ENCODE measurements at regions not wholly inside any gene's neighbourhood (a gene's known extent, or its start where the extent isn't known, plus 50 kb on each side); places are given as distances from the start of the nearest gene placed in this dataset.
"Not testable (repeated sequence)": the region's sequence is repeated elsewhere in the genome, so short reads cannot be mapped to it uniquely, and the experiment has no call there.

DNA sequence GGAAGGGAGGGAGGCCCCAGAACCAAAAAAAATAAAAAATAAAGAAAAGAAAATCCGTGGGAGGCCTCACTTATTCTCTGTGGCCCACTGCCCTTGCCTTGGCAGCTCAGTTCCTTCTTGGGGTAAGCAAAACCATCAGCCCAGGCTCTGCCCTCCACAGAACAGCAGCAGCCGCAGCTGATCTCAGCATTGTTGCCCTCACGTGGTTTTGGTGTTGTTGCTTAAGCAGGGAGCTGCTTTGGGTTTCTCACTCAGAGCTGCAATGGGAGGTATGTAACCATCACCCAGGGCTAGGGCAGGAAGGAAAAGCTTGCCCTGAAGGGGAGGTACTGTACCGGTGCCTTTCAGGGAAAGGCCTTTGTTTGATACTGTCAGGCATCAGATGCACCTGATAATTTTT lies 374.7 kb upstream of the WWC1 start:
- in situ Hi-C loops (cut with MboI; ENCODE audit: low sequenced_read_pairs): no loop called here

DNA sequence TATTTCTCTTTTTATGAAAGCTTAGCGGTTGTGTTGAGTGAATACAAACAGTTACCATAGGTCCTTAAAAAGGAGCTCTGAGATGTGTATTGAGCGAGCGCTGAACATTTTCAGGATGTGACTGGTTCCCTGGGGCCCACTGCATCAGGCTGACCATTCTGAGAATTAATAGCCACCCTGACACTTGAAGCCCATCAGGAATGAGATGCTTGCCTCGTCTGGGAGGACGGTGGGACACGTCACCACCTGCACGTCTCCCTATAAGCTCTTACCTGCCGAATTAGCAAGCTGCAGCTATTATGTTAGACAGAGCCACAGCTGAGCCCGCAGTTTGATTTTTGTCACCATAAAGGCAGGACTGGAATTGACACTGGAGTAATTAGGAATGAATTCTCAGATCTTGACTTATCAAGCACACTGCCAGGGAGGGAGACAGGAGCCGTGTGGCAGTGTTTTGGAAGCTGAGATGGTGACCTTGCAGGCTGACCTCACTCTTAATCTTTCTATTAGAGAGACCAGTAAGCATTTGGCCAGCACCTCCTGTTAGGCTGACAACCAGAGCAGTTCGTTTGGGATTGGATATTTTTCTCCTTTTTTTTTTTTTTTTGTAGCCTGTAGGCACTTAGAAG lies 373.1 kb upstream of the WWC1 start:
- in situ Hi-C loops (cut with MboI; ENCODE audit: low sequenced_read_pairs): no loop called here

DNA sequence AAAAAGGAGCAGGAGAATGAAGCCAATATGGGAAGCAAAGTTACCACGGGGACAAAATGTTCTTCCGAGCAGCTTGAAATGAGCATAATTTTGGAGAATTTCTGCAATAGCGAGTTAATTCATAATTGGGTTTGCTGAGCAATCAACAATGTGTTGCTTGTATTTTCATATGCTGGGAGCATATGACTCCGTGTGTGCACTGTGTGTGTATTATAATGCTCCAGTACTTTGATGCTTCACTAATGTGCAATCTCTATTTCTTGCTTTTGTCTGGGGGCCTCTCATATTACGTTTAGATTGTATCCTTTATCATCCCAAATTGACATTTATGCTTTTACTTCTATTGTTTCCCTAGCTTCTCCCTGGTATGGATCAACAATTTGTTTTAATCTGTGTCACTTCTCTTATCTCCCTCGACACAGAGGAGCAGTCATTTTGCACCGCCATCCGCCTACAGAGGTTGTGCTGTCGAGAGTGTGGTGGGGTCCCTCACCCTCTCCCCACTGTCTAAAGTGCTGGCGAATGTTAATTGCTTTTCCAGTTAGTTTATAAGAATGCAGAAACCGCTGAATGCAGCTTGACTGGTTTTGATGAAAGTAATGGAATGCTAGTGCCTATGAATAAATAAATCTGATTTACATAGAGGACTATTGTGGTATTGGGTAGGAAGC lies 372.5 kb upstream of the WWC1 start:
- in situ Hi-C loops (cut with MboI; ENCODE audit: low sequenced_read_pairs): no loop called here

DNA sequence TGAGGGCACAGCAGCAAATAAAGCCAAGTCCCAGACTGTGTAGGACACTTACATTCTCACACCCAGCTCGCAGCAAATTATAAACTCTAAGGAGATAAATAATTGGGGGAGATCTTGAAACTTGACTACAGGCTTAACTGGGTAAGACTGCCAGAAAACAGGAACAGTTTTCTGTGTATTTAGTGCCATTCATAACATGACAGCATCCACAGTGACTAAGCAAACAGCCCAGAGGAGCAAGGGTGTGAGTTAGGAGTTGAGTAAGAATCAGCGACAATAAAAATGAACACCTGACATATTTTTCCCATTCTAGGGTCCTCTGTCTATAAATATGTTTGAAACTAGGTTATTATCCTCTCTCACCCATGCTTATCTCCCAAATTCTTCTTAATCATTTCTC lies 370.9 kb upstream of the WWC1 start:
- in situ Hi-C loops (cut with MboI; ENCODE audit: low sequenced_read_pairs): no loop called here

DNA sequence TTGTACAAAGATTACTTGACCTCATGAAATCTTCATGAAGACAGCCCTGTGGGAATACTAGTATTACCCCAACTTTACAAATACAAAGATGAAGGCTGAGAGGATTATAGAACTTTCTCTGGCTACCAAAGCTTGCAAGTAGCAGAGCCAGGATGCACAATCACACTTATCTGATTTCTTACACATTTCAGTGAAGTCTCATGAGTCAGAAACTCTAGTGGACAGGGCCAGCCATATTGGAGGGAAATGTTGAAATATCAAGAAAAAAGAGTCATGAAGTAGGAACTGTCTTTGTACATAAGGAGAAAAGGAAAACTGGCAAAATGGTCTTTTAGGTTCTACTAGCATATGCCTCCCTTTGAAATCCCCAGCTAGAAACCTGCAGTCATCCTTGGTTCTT lies 369.6 kb upstream of the WWC1 start:
- in situ Hi-C loops (cut with MboI; ENCODE audit: low sequenced_read_pairs): no loop called here

DNA sequence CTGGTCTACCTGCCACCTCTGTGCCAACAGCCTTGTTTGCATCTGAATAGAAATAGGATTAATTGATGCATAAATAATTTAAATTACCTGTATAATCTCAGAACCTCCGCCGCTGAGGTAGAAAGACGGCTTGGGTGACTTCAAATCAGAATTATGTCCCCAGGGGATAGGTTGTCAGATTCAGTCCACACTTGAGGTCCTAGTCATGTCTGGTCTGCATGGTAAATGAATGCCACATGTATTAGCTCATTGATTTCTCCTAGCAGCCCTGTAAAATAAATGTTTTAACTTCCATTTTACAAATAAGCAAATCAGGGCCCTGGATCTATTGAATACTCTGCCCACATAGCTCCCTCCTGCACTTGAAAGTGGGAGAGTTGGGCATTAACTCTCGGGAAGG lies 368.0 kb upstream of the WWC1 start:
- in situ Hi-C loops (cut with MboI; ENCODE audit: low sequenced_read_pairs): no loop called here

DNA sequence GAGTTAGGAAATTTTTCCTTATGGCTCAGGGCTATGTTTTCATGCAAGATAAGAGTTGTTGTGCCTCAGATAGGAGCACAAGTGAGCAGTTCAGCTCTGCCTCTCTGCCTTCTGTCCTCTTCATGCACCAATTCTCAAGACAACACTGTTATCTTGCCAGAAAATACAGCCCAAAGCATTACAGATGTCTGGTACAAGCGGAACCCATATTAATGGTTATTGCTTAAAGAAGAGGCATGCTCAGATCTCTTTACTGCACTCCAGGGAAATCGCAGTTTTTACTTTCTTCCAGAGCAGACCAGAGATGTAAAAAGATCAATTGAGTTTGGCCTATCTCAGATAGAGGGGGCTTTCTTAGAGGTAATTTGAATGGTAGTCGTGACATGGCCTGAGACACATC lies 361.6 kb upstream of the WWC1 start:
- in situ Hi-C loops (cut with MboI; ENCODE audit: low sequenced_read_pairs): no loop called here

DNA sequence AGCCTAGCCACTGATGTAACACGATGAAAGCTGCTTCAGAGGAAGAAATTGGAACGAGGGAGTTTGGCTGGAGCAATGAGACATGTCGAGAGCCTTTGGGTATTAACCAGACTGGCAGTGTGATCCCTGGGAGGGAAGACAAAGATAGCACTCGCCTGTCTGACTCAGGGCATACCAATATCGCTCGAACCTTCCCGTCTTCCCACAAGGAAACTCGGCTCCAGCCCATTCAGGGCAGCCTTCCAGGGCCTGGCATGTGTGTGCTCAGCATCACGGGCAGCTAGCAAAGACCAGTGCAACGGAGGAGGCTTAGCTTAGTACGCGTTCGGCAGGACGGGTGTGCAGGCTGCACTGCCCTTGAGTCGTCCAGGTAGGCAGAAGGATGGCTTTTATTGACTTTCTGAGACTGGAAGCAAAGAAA lies 356.9 kb upstream of the WWC1 start:
- in situ Hi-C loops (cut with MboI; ENCODE audit: low sequenced_read_pairs): no loop called here

DNA sequence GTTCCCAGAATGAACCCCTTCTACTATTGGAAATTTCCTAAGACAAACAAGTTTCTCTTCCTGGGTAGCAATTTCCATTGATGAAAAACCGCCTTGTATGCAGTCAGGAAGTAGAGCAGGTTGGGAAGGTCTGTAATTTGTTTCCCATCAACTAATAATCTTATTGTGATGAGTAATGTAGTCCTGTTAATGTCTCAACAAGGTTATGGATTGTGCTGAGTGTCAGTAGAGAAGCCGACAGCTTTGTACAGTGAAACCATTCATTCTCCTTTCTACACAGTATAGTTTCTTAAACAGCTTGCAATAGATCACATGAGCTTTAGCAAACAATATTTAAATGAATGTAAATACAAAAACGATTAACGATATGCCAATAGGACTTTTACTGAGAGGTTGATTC lies 355.4 kb upstream of the WWC1 start:
- in situ Hi-C loops (cut with MboI; ENCODE audit: low sequenced_read_pairs): no loop called here

DNA sequence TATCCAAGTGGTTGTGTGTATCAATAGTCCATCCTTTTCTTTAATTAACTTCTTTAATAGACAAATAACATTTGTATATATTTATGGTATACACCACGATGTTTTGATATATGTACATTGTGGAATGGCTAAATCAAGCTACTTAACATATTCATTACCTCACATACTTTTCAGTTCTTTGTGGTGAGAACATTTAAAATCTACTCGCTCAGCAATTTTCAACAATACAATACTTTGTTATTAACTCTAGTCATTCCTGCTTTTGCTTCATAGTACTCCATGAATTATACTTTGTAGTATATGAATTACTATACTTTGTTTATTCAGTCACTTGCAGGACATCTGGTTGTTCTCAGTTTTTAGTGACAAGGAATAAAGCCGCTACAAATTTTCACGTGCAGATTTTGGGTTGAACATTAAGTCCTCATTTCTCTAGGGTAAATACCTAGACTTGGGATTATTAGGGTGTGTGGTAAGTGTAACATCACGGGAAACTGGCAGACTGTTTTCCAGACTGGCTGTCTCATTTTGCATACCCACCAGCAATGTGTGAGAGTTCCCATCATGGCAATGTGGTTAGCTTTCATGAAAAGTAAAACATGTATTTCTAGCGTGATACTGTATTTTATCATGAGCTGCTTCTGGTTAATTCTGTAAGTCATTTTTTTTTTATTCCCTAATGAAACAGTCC lies 354.4 kb upstream of the WWC1 start:
- in situ Hi-C loops (cut with MboI; ENCODE audit: low sequenced_read_pairs): no loop called here

DNA sequence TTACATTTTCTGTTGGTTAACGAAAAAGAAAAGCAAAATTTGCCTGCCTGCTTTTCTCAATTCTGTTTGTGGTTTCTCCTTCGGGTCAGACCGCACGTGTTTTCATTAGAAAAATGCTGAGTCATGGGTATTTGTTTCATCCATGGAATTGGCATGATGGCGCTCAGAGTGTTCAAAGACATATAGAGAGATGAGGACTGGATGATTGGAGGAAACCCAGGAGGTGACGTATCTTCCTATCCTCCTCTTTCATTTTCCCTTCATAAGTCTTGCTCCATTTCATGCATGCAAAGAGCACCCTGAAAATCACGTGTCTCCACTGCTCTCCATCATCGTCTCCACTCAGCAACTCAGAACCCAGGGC lies 353.8 kb upstream of the WWC1 start:
- in situ Hi-C loops (cut with MboI; ENCODE audit: low sequenced_read_pairs): no loop called here

DNA sequence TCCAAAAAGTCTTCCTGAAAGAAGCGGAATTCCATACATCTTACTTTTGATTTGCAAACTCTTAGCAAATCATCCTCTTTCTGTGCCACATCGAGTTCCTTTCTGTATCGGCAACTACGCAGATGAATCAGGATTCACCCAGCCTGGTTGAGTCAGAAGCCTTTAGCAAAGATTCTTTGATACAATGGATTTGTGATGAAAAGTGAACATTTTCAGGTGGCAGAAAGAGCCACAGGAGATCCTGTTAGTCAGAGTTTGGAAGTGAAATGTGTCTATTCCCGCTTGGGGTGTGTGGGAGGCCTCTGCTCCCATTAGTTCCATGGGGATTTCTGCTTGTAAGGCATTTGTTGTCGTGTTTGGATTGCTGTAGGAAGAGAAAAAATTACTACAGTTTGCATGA lies 351.8 kb upstream of the WWC1 start:
- in situ Hi-C loops (cut with MboI; ENCODE audit: low sequenced_read_pairs): no loop called here

DNA sequence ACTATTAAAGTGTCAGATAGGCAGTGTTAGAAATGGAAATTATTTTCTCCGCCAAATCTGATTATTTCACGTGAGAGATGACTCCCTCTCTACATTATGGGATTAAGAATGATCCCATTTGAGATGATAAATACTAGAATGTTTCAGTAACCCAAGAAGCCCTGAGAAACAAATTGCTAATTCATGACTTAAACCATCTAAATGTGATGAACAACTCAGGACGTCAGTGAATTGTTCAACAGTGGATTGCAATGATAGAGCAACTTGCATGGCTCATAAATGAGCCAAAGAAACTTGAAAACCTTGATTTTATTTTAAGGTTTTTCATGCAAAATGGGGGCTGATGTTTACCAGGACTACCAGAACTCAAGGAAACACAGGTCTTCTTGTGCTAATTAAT lies 350.5 kb upstream of the WWC1 start:
- in situ Hi-C loops (cut with MboI; ENCODE audit: low sequenced_read_pairs): no loop called here

DNA sequence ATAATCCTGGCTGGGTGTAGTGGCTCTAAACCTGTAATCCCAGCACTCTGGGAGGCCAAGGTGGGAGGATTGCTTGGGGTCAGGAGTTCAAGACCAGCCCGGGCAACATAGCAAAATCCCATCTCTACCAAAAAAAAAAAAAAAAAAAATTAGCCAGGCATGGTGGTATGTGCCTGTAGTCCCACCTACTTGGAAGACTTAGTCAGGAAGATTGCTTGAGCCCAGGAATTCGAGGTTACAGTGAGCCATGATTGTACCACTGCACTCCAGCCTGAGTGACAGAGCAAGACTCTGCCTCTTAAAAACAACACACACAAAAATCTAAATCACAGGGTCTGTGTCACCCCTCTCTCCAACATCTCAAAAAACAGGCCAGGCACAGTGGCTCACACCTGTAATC lies 349.9 kb upstream of the WWC1 start:
- in situ Hi-C loops (cut with MboI; ENCODE audit: low sequenced_read_pairs): not testable (repeated sequence)

DNA sequence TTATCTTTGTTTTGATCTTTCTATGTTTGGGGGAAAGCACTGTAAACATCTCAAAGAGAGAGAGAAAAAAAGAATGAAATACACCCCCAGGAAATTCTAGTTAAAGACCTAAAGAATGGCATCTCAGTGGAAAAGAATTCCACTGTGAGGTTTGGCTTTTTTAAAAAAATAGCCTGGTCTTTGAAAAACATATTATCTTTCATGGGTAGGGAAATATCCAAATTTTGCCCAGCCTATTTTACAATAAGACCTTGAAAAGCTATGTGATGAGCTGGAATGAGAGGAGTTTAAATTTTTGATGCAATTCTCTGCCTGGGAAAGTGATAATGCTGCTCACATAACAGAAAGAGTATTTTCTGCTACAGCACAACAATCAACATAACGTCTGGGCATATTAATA lies 348.1 kb upstream of the WWC1 start:
- in situ Hi-C loops (cut with MboI; ENCODE audit: low sequenced_read_pairs): no loop called here

DNA sequence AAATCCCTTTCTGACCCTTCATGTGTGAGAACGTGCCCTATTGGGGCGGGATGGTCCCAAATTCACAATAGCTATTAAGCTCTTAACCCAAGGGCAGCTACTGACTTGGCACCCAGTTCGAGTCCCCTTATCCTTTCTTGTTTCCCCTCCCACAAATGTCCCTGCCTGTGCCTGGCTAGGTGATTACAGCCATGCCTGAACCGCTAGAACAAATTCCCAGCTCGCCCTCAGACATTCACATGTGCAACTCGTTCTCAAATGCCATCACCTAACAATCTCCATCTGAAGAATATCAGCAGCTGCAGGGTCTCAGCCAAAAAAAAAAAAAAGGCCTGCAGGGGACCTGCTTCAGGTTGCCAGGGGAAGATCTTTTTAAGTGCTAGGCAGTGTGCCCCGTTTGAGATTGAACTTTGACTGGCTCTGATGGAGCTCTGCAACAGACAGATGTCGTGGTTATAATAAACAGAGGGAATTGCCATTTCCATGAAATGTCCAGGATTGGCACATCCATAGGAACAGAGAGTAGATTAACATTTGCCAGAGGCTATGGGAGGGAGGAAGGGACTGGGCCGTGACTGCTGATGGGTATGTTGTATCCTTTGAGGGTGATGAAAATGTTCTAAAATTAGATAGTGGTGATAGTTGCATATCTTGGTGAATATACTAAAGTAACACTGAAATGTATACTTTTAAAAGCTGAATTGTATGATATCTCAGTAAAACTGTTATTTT lies 347.2 kb upstream of the WWC1 start:
- in situ Hi-C loops (cut with MboI; ENCODE audit: low sequenced_read_pairs): no loop called here

DNA sequence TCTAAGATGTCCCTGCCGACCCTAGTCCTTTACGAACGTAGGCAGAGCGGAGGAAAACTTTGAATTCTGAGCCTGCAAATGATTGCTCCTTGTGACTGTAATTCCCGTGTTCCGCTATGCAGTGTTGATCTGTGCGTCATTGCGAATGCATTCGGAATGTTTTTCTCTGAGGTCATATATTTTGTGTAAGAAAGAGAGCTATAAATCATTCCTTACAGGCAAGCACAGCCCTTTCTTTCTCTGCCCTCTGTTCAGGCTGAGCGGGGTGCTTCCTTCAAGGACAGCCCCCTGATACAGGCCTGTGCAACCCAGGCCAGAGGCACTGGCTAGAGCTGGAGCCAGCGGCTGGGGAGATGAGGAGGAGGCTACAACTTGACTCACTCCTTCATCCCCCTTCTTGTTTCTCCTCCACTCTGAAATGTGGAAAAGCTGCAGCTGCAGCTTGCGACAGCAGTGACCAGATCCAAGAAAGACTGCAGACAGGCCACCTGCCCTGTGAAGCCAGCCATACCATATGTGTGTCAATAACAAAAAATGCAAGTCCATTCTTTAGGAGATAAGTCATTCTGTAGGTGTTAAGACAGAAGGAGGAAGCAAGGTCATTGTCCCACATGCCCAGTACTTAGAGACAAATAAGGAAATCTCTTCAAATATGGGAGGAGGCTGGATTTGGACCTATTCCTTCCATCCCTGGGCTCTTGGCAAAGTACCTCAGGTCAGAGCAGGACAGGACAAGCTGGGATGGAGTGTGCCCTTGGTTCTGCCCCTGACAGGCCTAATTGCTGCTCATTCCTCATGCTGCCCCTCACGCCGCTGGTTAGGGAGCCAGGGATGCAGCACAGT lies 345.7 kb upstream of the WWC1 start:
- in situ Hi-C loops (cut with MboI; ENCODE audit: low sequenced_read_pairs): no loop called here

DNA sequence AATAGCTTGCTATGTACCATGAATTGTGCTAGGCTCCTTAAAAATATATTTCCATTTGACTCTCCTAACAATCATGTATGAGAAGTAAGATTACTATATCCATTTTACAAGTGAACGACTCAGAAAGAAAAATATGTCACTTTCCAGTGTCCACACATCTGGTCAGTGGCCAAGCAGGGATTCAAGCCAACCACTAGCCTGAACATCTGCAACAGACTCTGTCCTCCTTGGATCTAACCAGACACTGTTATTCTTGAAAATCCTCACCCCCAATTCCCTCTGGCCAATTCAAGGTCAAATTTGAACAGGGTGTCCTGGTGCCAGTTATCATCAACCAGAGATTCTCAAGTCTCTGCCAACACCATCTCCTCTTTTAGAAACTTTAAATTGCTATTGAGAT lies 344.1 kb upstream of the WWC1 start:
- in situ Hi-C loops (cut with MboI; ENCODE audit: low sequenced_read_pairs): no loop called here

DNA sequence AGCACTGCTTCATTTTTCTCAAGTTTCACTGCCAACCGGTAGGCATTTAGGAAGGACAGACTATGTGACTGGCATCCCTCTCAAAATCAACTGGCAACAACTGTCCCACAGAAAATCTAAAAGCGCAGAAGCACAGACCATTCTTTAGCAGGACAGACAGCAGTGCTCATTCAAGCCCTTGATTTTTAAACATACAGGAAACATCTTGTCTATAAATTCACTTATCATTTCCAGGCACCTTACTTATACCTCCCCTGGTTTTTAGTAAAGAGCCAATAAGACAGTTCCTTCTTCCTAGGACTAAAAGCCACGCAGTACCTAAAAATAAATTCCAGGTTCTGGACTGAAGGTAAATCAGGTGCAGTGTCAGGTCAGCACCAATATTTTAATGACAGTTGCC lies 343.2 kb upstream of the WWC1 start:
- in situ Hi-C loops (cut with MboI; ENCODE audit: low sequenced_read_pairs): no loop called here

DNA sequence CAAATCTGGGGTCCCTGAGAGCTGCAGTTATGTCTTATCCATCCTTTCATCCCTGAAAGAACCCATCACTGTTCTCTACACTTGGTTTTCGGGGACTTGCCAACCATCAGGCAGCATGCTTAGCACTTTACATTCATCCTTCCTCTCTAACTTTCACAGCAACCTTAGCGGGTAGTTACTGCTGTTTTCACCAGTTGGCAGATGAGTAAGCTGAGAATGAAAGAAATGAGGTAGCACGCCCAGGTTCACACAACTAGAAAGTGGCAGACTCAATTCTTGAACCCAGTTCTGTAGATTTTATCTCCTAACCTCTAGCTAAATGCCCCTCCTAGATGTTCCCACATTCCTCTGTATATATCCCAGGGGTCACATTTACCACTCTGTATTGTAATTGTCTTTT lies 342.0 kb upstream of the WWC1 start:
- in situ Hi-C loops (cut with MboI; ENCODE audit: low sequenced_read_pairs): no loop called here

DNA sequence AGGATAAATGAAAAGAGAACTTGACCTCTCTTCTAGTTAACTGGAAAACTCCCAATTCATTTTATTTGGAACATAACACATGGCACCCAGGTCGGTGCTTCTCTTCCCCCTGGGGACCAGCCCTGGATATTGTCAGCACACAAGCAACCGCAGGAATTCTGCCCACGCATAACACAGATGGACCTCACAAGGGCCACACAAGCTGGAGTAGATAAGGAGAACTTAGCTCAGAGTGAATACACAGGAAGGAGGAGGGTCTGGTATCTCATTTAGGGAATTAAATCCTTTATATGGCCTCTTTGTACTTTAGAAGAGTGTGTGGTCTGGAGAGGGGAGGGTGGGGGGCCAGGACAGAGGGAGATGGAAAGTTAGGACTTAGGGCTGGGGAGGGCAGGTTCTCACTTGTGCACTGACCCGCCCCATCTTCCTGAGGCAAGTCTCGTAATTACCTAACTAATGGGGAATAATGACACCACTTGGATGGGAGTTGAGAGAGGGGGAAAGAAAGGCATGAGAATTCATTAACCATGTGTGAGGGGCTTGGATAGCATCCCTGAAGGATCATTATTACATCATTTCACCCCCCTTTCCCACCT lies 341.2 kb upstream of the WWC1 start:
- in situ Hi-C loops (cut with MboI; ENCODE audit: low sequenced_read_pairs): no loop called here

All from HL-60/S4 (cell line).